Keratinocyte (primary cell): ENCODE measurements at regions not wholly inside any gene's neighbourhood (a gene's known extent, or its start where the extent isn't known, plus 50 kb on each side); places are given as distances from the start of the nearest gene placed in this dataset.

ENCODE experiments used
- DNase-seq: peaks from one replicate; pipeline ENCODE4 v3.0.0-alpha.2; 2011; ENCODE audit warnings: low read depth, missing footprints, low spot score
- FAIRE-seq: peaks from 2 replicates; lab custom pipeline; 2011; peaks lifted over from hg19 to GRCh38; lab: Jason Lieb, UNC
- H2AFZ ChIP-seq: 2 replicates; pipeline ENCODE4 v1.6.0; 2012; ENCODE audit warnings: low read length, control low read depth, inconsistent platforms; ENCODE audit not compliant: control insufficient read depth
- H3K27ac ChIP-seq: 2 replicates; pipeline ENCODE4 v1.5.1; 2011; ENCODE audit warnings: low read length; ENCODE audit not compliant: control insufficient read depth, insufficient read depth
- H3K27me3 ChIP-seq: 3 replicates; pipeline ENCODE4 v1.6.0; 2011; ENCODE audit warnings: low read length; ENCODE audit not compliant: control insufficient read depth, insufficient read depth; ENCODE audit errors: extremely low read depth
- H3K36me3 ChIP-seq, 2 experiments: 2 replicates in 1 of 2; 3 replicates in 1 of 2; pipeline ENCODE4 v1.5.1; 2011; ENCODE audit warnings: low read length in 2 of 2, mild to moderate bottlenecking in 1 of 2; ENCODE audit not compliant: control insufficient read depth in 2 of 2, insufficient read depth in 2 of 2; ENCODE audit errors: extremely low read depth in 1 of 2
- H3K4me1 ChIP-seq: 3 replicates; pipeline ENCODE4 v1.5.1; 2011; ENCODE audit warnings: low read length; ENCODE audit not compliant: control insufficient read depth, insufficient read depth; ENCODE audit errors: extremely low read depth
- H3K4me2 ChIP-seq: 3 replicates; pipeline ENCODE4 v1.6.0; 2011; ENCODE audit warnings: low read depth, low read length; ENCODE audit not compliant: control insufficient read depth, insufficient read depth; ENCODE audit errors: extremely low read depth
- H3K4me3 ChIP-seq, 3 experiments: fragments of 200-600 bp in 1 of 3; sonication (generic) in 1 of 3; 2 replicates in 2 of 3; 3 replicates in 1 of 3; pipeline ENCODE4 v1.5.1; 2011 to 2016; ENCODE audit warnings: low read length in 3 of 3, mild to moderate bottlenecking in 3 of 3, control low read depth in 2 of 3, inconsistent platforms in 1 of 3, low read depth in 1 of 3, mixed read lengths in 1 of 3, mixed run types in 1 of 3, moderate library complexity in 1 of 3; ENCODE audit not compliant: control insufficient read depth in 2 of 3, insufficient read depth in 2 of 3; ENCODE audit errors: extremely low read depth in 1 of 3
- H3K79me2 ChIP-seq: 2 replicates; pipeline ENCODE4 v1.6.0; 2012; ENCODE audit warnings: low read length; ENCODE audit not compliant: control insufficient read depth, insufficient read depth
- H3K9ac ChIP-seq: 3 replicates; pipeline ENCODE4 v1.6.0; 2011; ENCODE audit warnings: low read length; ENCODE audit not compliant: control insufficient read depth, insufficient read depth; ENCODE audit errors: extremely low read depth
- H3K9me1 ChIP-seq: 3 replicates; pipeline ENCODE4 v1.6.0; 2011; ENCODE audit warnings: low read length; ENCODE audit not compliant: control insufficient read depth, insufficient read depth; ENCODE audit errors: extremely low read depth
- H3K9me3 ChIP-seq: 2 replicates; pipeline ENCODE4 v1.5.1; 2012; ENCODE audit warnings: low read depth, low read length; ENCODE audit not compliant: control insufficient read depth
- H4K20me1 ChIP-seq: 3 replicates; pipeline ENCODE4 v1.6.0; 2011; ENCODE audit warnings: low read length; ENCODE audit not compliant: control insufficient read depth, insufficient read depth; ENCODE audit errors: extremely low read depth
- EZH2 ChIP-seq: IDR thresholded peaks from one replicate; pipeline ENCODE4 v1.6.1; 2012; ENCODE audit warnings: inconsistent platforms, mild to moderate bottlenecking, low read length, moderate library complexity
- dilution Hi-C: fragments of 300-500 bp; cut with MboI; formaldehyde crosslinking; loops from one replicate; pipeline ENCODE4 v1.7.0; 2020; ENCODE audit warnings: low sequenced_read_pairs; ENCODE audit not compliant: extremely low pct_ligation_motif_present
- TF ChIP-seq, protein P1 (sequence below), 3 experiments: IDR thresholded peaks in 1 of 3; conservative IDR thresholded peaks in 1 of 3; optimal IDR thresholded peaks in 1 of 3; 2 replicates in 2 of 3; 3 replicates in 1 of 3; pipeline versions ENCODE3 to v1.5.1; 2011; ENCODE audit warnings: low read length in 3 of 3, mild to moderate bottlenecking in 3 of 3, moderate library complexity in 2 of 3, control low read depth in 1 of 3, inconsistent platforms in 1 of 3; ENCODE audit not compliant: insufficient read depth in 2 of 3; ENCODE audit errors: extremely low read depth in 1 of 3

- H2AFZ ChIP-seq, result no peak overlapping the region
- H3K27ac ChIP-seq, result no peak overlapping the region
- dilution Hi-C loops, result no loop called here
- no peak overlapping the region for H3K4me2 ChIP-seq
- FAIRE-seq (no peak), DNase-seq (no peak)
- H3K27me3 ChIP-seq, result no peaks in the 10 kb centered on the region
- no peaks in the 10 kb centered on the region for H3K79me2 ChIP-seq
- no peaks in the 10 kb centered on the region for H3K36me3 ChIP-seq
- no peaks in the 10 kb centered on the region for H3K9me3 ChIP-seq
- H3K4me1 ChIP-seq, result no peaks in the 10 kb centered on the region
- no peak overlapping the region for H3K9ac ChIP-seq
- H3K9me1 ChIP-seq, result no peaks in the 10 kb centered on the region
- no peak overlapping the region for H3K4me3 ChIP-seq
- H4K20me1 ChIP-seq, result no peaks in the 10 kb centered on the region
- TF ChIP-seq, protein P1, sequence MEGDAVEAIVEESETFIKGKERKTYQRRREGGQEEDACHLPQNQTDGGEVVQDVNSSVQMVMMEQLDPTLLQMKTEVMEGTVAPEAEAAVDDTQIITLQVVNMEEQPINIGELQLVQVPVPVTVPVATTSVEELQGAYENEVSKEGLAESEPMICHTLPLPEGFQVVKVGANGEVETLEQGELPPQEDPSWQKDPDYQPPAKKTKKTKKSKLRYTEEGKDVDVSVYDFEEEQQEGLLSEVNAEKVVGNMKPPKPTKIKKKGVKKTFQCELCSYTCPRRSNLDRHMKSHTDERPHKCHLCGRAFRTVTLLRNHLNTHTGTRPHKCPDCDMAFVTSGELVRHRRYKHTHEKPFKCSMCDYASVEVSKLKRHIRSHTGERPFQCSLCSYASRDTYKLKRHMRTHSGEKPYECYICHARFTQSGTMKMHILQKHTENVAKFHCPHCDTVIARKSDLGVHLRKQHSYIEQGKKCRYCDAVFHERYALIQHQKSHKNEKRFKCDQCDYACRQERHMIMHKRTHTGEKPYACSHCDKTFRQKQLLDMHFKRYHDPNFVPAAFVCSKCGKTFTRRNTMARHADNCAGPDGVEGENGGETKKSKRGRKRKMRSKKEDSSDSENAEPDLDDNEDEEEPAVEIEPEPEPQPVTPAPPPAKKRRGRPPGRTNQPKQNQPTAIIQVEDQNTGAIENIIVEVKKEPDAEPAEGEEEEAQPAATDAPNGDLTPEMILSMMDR (optimal IDR thresholded peaks at IDR 0.05 in 1 of 3, IDR thresholded peaks at IDR 0.05 in 1 of 3, conservative IDR thresholded peaks at IDR 0.05 in 1 of 3; ENCODE audit: extremely low read depth in 1 of 3, insufficient read depth in 2 of 3, low read length in 3 of 3), result no peak
- no peak for TF ChIP-seq EZH2
Measured at GRCh38 chr2:114108249-114108648, 218.4 kb downstream of the ACTR3 start.

GRCh38 chr2:114108824-114109416 lies 219.0 kb downstream of the ACTR3 start:
- DNase-seq, result no peak
- Histone ChIP-seq H3K9me3 (no peaks in the 10 kb centered on the region), H2AFZ (no peak overlapping the region), H3K36me3 (no peaks in the 10 kb centered on the region), H4K20me1 (no peaks in the 10 kb centered on the region), H3K27me3 (no peaks in the 10 kb centered on the region), H3K9me1 (no peaks in the 10 kb centered on the region), H3K4me1 (no peaks in the 10 kb centered on the region), H3K4me3 (no peak overlapping the region), H3K9ac (no peak overlapping the region), H3K79me2 (no peaks in the 10 kb centered on the region), H3K4me2 (no peak overlapping the region), H3K27ac (no peak overlapping the region)
- FAIRE-seq, result no peak
- dilution Hi-C loops, result no loop called here
- TF ChIP-seq EZH2, result no peak
- TF ChIP-seq, protein P1 (optimal IDR thresholded peaks at IDR 0.05 in 1 of 3, IDR thresholded peaks at IDR 0.05 in 1 of 3, conservative IDR thresholded peaks at IDR 0.05 in 1 of 3; ENCODE audit: extremely low read depth in 1 of 3, insufficient read depth in 2 of 3, low read length in 3 of 3), result no peak
